Thyroid gland (tissue), 4 donors: ENCODE measurements at regions not wholly inside any gene's neighbourhood (a gene's known extent, or its start where the extent isn't known, plus 50 kb on each side); places are given as distances from the start of the nearest gene placed in this dataset.

Experiments used
- DNase-seq, 2 donors: peaks; one replicate each; pipeline ENCODE4 v3.0.0-alpha.2; 2019
- H3K27ac ChIP-seq, 3 donors: fragments of 200-600 bp; sonication (generic); 1 replicate in 2 of 3; 2 replicates in 1 of 3; pipeline ENCODE4 v1.5.1; 2016 to 2019; ENCODE audit warnings: mild to moderate bottlenecking in 1 of 3, moderate library complexity in 1 of 3
- H3K27me3 ChIP-seq: fragments of 200-600 bp; sonication (generic); one replicate; pipeline ENCODE4 v1.5.1; 2019
- H3K36me3 ChIP-seq, 2 donors: fragments of 200-600 bp; sonication (generic); one replicate each; pipeline ENCODE4 v1.5.1; 2016 to 2019
- H3K4me1 ChIP-seq, 2 donors: fragments of 200-600 bp; sonication (generic); one replicate each; pipeline ENCODE4 v1.5.1; 2017 to 2019
- H3K4me3 ChIP-seq, 3 donors: fragments of 200-600 bp; sonication (generic); replicated peaks in 1 of 3; 1 replicate in 2 of 3; 2 replicates in 1 of 3; pipeline ENCODE4 v1.5.1; 2016; ENCODE audit warnings: mild to moderate bottlenecking in 1 of 3
- H3K9me3 ChIP-seq: fragments of 200-600 bp; sonication (generic); one replicate; pipeline ENCODE4 v1.5.1; 2017
- POLR2A ChIP-seq, 2 donors: fragments of 450-650 bp; IDR thresholded peaks; one replicate each; pipeline ENCODE4 v1.6.1; 2017; ENCODE audit warnings: antibody characterized with exemption in 2 of 2, mild to moderate bottlenecking in 2 of 2, moderate library complexity in 1 of 2
- WGBS, 2 donors: methylation state at CpG; one replicate each; pipeline ENCODE4 v1.1.5; 2017; 5-methylcytosine and 5-hydroxymethylcytosine counted together
- intact Hi-C: fragments of 100-400 bp; cut with DNase I; formaldehyde crosslinking; loops from one replicate; pipeline ENCODE4 v1.15.1; 2023
- TF ChIP-seq, protein P1 (sequence below), 6 experiments: fragments of 200-600 bp in 3 of 6; fragments of 450-650 bp in 3 of 6; sonication (generic) in 3 of 6; IDR thresholded peaks; one replicate each; pipeline ENCODE4 v1.5.1; 2016 to 2019; ENCODE audit warnings: antibody characterized with exemption in 6 of 6, mild to moderate bottlenecking in 2 of 6, inconsistent platforms in 1 of 6, moderate library complexity in 1 of 6

DNA sequence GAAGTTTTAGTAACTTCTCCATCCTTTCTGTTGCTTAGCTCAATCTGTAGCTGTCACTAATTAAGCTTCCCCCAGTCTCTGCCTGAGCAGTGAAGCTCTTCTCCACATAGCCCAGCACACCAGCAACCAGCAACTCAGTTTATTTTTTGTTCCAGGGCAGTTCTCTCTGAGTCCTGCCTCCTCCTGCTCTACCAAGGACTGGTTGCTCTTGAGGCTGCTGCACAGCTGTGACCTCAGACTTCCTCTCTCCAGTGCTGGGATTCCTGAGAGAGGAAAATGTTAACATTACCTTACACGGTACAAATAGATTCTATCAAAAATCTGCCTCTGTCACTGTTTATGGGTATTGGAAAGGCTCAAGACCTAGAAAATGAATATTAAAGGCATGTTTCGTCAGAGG, 294.7 kb downstream of the OXSM start:
- TF ChIP-seq, protein P1, sequence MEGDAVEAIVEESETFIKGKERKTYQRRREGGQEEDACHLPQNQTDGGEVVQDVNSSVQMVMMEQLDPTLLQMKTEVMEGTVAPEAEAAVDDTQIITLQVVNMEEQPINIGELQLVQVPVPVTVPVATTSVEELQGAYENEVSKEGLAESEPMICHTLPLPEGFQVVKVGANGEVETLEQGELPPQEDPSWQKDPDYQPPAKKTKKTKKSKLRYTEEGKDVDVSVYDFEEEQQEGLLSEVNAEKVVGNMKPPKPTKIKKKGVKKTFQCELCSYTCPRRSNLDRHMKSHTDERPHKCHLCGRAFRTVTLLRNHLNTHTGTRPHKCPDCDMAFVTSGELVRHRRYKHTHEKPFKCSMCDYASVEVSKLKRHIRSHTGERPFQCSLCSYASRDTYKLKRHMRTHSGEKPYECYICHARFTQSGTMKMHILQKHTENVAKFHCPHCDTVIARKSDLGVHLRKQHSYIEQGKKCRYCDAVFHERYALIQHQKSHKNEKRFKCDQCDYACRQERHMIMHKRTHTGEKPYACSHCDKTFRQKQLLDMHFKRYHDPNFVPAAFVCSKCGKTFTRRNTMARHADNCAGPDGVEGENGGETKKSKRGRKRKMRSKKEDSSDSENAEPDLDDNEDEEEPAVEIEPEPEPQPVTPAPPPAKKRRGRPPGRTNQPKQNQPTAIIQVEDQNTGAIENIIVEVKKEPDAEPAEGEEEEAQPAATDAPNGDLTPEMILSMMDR (IDR thresholded peaks at IDR 0.05), result no peak
- TF ChIP-seq POLR2A (IDR thresholded peaks at IDR 0.05), result no peak
- no peaks in the 10 kb centered on the region for H3K36me3 ChIP-seq
- no peaks in the 10 kb centered on the region for H3K27me3 ChIP-seq
- H3K9me3 ChIP-seq, result no peaks in the 10 kb centered on the region
- H3K4me3 ChIP-seq, result no peak overlapping the region
- 70% methylated on average over 2 of the region's 2 CpGs for WGBS, 2 donors
- H3K4me1 ChIP-seq, result no peaks in the 10 kb centered on the region
- no peak overlapping the region for H3K27ac ChIP-seq
- no peak for DNase-seq
- intact Hi-C loops, result no loop called here

DNA sequence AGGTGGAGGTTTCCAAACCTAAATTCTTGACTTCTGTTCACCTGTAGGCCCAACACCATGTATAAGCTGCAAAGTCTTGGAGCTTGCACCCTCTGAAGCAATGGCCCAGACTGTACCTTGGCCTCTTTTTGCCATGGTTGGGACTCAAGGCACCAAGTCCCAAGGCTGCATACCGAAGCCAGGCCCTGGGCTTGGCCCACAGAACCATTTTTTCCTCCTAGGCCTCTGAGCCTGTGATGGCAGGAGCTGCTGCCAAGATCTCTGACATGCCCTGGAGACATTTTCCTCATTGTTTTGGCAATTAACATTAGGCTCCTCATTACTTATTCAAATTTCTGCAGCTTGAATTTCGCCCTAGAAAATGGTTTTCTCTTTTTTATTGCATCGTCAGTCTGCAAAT, 297.9 kb downstream of the OXSM start:
- no peaks in the 10 kb centered on the region for H3K4me1 ChIP-seq
- H3K9me3 ChIP-seq, result no peaks in the 10 kb centered on the region
- H3K27me3 ChIP-seq, result no peaks in the 10 kb centered on the region
- no peak for DNase-seq
- no peak overlapping the region for H3K4me3 ChIP-seq
- no peak overlapping the region for H3K27ac ChIP-seq
- 81 to 87% methylated on average over 3 of the region's 3 CpGs for WGBS, 2 donors
- no peak for TF ChIP-seq POLR2A (IDR thresholded peaks at IDR 0.05)
- TF ChIP-seq, protein P1 (IDR thresholded peaks at IDR 0.05), result no peak
- intact Hi-C loops, result no loop called here
- no peaks in the 10 kb centered on the region for H3K36me3 ChIP-seq

DNA sequence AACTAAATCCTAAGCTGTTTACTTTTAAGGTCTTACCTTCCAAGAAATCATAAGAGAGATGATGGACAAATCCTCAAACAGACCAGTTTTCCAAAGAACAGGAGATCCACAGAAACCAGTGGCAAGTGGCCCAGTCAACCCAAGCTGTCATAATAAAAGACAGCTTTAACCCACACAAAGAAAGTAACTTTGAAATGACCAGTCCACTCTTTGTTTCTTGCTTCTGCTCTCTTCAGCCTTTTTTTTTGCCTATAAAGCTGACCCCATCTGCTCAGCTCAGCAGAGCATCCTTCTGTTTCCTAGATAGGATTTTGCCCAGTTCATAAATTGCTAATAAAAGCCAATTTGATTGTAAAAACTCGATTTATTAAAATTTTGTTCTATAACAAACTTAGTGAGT, 299.4 kb downstream of the OXSM start:
- H3K27ac ChIP-seq, result no peak overlapping the region
- no peaks in the 10 kb centered on the region for H3K27me3 ChIP-seq
- no peaks in the 10 kb centered on the region for H3K36me3 ChIP-seq
- H3K4me3 ChIP-seq, result no peak overlapping the region
- TF ChIP-seq, protein P1 (IDR thresholded peaks at IDR 0.05), result no peak
- TF ChIP-seq POLR2A (IDR thresholded peaks at IDR 0.05), result no peak
- no peaks in the 10 kb centered on the region for H3K4me1 ChIP-seq
- no peak for DNase-seq
- H3K9me3 ChIP-seq, result no peaks in the 10 kb centered on the region
- 49 to 60% methylated on average over 1 of the region's 1 CpG for WGBS, 2 donors
- intact Hi-C loops, result no loop called here

DNA sequence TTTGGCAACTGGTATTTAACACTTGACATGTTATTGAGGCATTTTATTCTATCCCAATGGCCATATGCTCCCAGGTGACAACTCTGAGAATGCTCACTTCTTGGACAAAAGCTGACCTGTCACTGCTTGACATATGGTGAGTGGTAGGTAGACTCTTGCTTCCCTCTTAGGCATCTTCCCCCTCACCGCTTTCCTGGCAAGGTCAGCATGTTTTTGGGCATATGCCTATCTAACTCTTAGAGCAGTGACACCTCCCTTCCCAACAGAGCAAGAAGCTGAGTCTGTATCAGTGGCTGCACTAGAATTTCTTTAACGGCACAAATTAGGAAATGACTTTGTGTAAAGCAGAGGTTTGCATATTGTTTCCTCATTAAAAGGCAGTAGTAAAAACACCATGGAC, 300.7 kb downstream of the OXSM start:
- Histone ChIP-seq H3K36me3 (no peaks in the 10 kb centered on the region), H3K27ac (no peak overlapping the region), H3K9me3 (no peaks in the 10 kb centered on the region), H3K27me3 (no peaks in the 10 kb centered on the region), H3K4me3 (no peak overlapping the region), H3K4me1 (no peaks in the 10 kb centered on the region)
- TF ChIP-seq, protein P1 (IDR thresholded peaks at IDR 0.05), result no peak
- no peak for TF ChIP-seq POLR2A (IDR thresholded peaks at IDR 0.05)
- 81 to 86% methylated on average over 2 of the region's 2 CpGs for WGBS, 2 donors
- no peak for DNase-seq
- intact Hi-C loops, result no loop called here

DNA sequence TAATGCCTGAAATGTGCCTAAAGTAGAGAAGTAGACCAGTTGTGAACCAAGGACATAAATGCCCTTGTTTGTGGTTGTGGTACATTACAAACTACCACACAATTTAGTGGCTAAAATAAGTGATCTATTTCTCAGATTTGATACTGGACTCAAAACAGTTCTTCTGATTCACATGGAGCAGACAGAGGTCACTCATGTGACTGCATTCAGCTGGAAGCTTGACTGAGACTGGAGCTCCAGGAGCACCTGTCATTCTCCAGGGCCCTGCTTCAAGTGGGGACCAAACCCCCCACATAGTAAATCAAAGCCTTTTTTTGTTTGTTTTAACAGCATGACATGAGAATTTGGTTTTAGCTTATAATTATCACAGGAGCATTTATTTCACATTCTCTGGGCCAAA, 301.2 kb downstream of the OXSM start:
- Histone ChIP-seq H3K4me1 (no peaks in the 10 kb centered on the region), H3K27me3 (no peaks in the 10 kb centered on the region), H3K27ac (no peak overlapping the region), H3K9me3 (no peaks in the 10 kb centered on the region), H3K4me3 (no peak overlapping the region), H3K36me3 (no peaks in the 10 kb centered on the region)
- no peak for TF ChIP-seq POLR2A (IDR thresholded peaks at IDR 0.05)
- TF ChIP-seq, protein P1 (IDR thresholded peaks at IDR 0.05), result no peak
- intact Hi-C loops, result no loop called here
- DNase-seq, result no peak
